ENCODE measurements at regions not wholly inside any gene's neighbourhood (a gene's known extent, or its start where the extent isn't known, plus 50 kb on each side); places are given as distances from the start of the nearest gene placed in this dataset.

DNA sequence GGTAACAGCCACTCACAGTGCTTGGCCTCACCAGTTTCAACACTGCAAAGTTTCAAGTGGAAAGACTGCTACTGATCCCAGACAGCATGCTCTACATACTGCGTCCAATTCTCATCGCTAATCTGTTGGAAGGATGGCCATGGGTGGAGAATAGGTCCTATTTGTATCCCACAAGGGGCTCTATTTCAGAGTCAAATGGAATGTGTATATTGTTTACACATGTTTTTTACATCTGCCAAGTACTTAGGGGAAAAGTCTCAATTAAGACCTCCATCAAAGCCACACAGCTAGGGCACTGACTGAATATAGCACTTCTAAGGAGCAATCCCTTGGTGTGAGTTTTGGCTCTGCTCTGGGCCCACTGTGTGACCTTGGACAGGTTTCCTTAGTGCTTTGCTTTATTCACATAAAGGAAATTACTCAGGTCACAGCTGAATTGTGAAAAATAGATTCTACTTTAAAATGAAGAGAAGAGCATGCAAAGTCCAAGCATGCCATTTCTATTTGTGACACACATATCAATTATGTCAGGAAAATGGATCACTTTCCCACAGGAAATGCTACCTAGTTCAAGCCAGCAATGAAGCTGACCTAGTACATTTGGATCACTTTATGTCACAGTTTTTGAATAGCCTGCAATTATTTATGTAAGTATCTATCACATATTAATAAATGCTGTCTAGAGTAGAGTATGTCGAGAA is 112.9 kb upstream of the STK17B start:
- no peak for DNase-seq

DNA sequence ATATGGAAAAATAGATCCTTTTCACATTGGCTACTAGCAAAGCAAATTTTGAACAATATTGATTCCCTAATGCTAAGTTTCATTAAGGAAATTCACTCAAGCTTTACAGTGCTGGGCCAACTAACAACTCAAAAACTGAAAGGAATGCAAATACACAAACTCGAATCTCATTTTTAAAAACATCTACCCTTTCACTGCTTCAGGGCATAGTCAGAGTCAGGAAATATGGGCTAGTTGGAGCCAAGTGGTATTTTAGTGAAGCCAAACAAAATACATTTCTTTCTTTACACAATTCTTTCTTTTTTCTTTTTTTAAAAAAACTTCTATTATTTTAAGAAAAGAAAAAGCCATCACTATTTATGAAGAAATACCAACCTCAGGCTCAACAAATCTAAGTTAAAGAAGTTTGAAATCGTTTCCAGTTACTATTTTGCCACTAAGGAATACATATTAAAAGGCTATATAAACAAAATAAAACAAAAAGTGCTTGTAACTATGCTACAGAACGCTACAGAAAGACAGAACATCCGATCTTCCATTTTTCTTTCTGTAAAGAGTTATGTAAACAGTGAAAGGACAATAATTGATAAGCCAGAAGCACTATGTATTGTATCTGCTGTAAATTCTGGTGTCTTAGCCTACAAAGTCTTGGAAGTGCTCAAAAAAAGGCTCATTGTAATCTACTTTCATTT is 113.6 kb upstream of the STK17B start:
- no peak for DNase-seq

DNA sequence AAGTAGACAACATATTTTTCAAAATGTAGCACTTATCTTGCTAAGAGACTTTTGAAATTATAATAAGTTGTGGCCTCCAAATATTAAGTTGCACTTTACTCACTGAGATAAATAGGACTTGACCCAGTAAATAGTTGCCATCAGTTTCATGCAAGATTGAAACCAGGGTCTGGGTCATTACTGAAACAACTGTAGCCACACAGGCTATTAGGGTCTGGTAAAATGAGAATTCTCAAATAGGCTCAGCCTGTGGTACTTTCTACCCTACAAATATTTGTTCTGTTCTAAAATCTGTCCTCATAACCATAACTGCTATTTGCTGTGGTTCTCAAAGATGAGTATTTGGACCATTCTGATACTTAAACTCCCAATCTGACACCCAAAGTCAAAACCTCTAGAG is 115.4 kb upstream of the STK17B start:
- no peak for DNase-seq

DNA sequence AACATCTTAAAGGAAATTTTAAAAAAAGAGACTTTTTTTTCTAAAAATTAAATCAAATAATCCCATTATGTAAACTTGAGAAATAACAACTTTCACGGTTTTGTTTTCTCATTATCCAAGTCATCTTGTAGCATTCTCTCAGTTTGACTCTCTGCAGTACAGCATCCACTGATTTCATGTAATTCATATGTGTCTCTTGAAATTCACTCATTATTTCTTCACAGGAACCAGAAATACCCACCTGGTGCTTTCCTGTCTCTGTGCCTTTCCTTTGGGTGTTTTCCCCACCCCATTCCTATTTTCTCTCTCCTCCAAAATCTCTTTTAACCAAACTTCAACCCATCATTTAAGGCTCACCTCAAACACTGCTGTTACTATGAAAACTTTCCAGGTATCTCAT is 116.1 kb upstream of the STK17B start:
- no peak for DNase-seq

DNA sequence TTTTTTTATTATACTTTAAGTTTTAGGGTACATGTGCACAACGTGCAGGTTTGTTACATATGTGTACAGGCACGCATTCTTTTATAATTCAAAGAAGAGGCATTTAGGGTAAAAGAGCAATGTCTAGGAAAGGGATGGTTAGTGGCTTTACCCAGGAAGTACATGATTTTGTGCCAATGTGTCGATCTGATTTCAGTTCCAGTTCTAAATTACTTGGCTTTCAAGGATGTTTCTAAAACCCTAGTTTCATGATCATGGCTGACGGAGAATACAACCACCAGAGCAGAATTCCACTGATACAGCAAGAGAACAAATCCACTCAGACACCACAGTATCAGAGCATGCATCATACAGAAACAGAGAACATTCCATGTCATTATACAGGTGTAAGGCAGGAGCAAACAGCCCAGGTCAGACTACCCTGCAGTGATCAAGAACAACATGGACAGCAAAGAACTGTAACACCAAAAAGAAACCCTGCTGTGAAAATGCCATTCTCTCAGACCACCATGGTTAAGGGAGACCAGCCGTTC is 116.7 kb upstream of the STK17B start:
- no peak for DNase-seq

DNA sequence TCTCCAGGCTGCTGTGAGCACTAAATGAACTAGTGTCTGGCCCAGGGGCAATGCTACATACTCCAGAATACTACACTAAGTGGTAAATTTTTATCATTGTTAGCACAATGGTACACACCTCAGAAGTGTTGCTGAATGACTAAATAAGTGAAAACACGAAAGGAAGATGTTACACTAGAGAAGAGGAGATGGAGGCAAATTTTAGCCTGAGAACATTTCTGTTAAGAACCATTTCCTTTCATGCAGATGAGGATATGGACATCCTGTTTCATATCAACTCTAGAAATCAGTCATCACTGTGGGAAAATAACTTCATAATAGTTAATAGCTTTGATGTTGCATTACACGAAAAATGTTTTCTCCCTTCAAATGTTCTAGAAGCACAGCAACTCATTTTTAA is 117.6 kb upstream of the STK17B start:
- no peak for DNase-seq

DNA sequence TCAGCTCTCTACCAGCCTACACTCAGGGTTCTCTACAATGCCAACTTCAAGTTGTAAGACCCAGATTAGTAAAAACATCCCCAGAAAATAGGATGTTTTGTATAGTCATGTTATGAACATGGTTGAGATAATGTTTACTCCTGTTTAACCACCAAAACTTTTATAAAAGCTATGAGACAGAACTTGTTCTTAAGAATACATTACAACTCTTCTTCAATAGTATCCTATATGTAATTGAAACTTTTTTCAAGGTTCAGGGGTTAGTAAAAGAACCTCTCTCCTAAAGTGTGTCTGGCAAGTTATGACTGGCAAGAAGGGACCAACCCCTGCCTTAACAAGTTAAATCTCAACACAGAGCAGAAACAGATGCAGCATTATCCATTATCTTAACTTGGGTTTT is 118.8 kb upstream of the STK17B start:
- peak; percentile 59 for DNase-seq

DNA sequence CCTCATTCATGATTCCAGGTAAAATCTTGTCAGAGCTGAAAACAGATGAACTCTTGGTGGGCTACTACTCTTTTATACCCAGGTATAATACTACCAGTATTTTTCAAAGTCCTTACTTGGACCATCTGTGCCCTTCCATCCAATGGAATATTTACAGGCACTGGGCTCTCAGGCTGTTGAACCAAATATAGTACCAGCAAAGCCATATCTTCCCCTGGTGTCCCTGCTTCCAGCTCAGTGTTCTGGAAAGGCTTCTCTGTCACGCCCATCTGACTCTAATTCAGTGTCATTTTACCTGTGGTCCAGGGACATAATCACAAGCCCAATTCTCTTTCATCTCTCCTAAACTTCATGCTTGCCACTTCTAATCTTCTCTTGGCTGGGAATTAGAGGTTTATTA is 119.2 kb upstream of the STK17B start:
- DNase-seq, result peak; percentile 59

DNA sequence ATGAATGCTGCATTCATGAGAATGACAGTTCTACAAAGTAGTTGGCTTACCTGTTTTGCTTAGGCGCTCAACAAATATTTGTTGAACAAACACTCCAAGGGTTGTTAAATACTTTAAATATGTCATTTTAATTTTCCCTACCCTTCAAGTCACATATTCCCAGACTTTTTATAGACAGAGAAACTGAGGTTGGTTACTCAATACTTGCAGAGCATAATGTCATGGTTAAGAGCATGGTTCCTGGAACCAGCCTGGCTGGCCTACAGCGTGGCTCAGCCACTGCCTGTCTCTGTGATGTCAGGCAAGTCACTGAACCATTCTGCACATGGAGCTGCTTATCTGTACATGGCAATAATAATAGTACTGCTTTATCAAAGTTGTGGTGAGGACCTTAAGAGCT is 120.0 kb upstream of the STK17B start:
- no peak for DNase-seq

DNA sequence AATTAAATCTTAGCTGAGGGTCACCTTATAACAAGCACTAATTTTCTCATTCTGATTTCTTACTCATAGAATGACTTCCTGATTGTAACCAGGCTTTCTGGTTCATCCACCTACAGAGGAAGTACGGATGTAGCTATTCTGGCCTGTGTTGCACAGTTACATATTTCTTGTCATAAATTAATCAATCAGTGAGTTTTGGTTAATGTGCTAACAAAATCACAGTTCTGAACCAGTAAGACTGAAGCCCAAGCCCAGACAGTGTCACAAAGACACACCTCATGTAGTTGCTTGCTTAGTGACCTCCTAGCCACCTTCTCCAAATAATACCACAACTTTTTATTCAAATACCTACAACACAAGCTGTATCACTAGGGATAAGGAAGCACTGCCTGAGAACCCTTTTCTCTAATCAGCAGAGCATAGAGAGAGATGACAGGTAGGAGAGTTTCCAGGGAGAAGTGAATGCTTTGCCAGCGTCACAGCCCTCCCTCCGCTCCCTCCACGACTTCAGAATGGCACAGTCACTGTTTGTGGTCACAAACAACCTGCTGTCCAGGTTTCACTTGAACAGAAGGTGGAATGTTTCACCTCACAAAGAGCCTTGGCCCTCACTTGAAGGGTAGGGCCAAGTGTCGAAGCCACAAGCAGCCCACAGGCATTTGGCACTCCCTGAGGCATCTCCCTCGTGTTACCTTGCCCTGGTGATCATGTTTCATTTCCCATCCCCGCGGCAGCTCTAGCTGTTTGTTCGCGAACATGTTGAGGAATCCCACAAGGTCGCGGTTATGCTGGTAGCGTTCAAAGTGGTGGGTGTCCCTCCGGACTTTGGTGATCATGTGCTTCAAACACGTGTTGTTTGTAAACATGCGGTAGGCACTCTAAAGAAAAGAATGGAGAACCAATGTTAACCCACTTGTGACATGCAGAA is 120.8 kb upstream of the STK17B start:
- DNase-seq, result no peak

DNA sequence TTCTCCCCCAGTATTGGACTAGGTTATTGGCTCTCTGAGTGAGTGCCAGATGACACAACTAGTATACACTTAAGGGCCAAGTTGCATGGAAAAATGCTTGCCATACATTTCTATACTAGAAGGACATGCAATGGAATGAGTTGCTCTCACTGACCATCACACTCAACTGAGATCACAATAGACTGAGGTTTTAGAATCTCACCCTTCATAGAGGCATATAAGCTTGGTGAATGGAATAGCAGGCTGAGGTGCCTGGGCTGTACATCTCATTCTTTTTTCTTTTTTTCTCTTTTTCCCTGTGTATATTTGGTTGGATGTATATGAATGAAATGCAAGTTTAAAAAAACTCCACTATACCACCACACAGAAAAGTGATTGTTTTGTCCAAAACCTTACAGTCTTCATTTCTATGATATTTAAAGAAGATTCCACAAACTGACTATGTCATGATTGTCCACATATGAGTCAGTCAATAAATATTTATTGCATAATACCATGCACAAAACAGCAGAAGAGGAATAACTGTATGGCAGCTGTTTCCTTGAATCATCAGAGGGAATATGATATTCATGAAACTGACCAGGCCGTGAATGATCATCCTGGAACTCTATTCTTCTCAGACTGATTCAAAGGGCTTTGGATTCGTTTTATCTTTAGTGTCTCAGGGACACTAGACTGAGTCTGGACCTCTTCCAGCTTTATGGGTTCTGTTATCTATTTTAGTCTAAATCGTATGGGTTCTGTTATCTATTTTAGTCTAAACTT is 122.6 kb upstream of the STK17B start:
- no peak for DNase-seq

DNA sequence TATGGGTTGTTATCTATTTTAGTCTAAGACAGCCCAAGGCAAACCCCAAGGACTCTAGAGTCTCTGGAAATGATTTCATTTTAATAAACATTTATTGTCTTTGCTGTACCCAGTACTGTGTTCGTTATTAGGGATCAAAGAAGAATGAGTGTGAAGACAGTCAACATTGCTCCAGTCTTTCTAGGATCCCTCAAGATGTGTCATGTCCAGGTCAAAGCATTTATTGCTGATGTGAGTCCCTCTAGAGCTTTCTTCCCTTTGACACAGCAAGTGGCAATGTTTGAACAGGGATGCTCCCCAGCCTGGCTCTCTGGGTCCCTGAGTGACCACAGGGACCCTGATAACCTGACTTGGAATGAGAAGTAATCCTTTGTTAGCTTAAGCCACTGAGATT is 123.1 kb upstream of the STK17B start:
- no peak for DNase-seq

DNA sequence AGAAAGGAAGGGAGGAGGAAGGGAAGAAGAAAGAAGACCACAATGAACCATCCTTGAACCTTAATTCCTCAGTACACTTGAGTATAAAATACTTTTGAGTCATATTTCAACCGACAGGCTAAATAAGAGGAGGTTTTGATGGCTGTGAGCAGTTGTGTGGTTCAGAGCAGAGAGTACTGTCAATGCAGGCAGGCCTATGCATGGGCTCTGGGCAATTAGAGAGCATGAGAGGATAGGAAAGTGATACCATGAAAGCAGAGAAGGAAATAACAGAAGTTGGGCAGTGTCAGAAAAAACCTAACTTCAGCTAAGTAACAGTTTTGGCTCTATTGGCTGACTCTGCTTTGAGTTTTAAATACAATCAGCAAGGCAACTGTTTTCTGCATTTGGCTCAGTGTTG is 123.6 kb upstream of the STK17B start:
- no peak for DNase-seq

DNA sequence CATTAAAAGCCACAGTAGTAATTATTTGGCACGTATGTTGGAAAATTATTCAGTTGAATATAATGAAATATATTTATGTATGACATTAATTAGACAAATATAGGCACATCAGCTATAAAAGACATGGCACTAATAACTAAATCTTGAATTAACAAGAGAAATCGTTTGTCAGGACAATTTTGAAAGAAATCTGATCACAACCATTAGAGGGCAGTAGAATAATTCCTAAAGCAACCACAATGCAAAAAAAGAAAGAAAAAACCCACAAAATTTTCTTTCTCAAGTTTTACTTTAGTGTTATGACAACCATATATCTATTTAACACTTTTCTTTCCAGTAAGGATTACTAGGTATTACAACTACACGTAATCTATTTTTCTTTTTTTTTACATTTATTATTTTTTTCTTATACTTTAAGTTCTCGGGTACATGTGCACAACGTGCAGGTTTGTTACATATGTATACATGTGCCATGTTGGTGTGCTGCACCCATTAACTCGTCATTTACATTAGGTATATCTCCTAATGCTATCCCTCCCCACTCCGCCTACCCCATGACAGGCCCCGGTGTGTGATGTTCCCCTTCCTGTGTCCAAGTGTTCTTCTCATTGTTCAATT is 126.8 kb upstream of the STK17B start:
- peak; percentile 45 for DNase-seq

DNA sequence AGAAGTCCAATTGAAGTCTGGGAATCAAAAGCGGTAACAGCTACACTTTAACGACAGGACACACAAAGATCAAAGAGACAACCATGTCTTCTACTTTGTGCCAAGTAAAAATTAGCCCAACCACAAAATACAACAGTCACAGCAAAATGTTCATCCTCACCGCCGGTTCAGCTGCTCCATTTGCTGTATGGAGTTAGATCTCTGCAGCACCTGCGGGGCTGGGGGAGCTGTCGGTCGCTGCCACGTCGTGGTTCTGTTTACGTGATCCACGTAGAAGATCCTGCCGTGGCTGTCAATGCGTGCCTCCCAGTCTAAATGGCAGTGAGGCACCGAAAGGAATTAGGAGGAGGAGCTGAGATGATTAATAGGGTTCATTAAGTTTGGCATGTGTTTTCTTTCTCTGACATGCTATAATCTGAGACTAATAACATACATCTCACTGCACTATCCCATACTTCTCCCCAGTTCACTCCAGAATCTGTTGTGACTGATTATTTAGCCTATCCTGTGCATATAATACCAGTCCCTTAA is 136.5 kb upstream of the STK17B start:
- peak; percentile 17 for DNase-seq

DNA sequence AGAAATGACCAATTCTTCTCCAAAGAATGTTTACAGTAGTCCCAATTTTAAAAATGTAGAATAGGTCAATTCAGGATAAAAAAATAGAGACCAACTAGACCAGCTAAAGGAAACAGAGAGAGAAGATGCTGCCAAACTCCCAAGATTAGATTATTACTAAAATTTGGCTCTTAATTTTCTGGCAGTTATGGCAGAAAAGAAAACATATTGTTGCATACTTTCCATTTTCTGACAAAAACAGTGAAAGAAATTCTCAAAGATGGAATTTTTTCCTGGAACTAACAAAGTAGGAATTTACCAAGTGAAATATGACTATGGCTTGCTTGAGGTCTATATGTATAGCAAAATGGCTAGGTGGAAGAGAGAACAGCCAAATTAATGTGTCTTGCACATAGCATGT is 138.3 kb upstream of the STK17B start:
- no peak for DNase-seq

DNA sequence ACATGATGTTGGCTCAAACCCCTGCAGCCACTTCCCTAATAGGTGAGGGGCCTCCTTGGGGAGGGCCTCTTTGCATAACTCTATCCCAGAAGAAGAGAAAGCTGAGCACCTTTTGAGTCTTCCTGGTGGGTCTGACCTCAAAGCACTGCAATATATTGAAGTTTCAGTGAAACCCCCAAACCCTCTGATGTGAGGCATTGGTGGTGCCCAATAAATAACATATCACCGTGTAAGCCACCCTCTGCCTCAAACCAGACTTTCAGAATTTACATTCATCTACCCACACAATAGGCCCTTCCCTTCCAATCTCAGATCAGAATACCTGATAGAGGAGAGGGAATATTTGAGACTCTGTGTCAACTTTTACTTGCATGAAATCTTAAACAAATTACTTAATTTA is 142.8 kb upstream of the STK17B start:
- DNase-seq, result no peak

DNA sequence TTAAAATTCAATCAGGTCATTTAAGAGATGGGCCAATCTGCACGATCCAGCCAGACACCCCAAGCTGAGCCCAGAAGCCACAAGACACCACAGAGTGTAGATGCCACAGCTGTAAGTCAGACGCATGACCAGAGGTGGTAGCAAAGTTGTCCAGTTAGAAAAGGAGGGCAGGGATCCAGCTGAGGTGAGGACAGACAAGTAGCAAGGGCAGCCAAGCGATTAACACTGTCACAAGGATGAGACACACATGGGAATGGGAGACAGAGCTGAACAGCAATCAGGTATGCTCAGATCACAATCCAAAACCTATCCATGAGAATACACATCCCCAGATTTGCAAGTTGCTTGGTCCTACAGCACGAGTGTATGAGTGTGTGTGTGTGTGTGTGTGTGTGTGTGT is 143.4 kb upstream of the STK17B start:
- DNase-seq, result no peak

DNA sequence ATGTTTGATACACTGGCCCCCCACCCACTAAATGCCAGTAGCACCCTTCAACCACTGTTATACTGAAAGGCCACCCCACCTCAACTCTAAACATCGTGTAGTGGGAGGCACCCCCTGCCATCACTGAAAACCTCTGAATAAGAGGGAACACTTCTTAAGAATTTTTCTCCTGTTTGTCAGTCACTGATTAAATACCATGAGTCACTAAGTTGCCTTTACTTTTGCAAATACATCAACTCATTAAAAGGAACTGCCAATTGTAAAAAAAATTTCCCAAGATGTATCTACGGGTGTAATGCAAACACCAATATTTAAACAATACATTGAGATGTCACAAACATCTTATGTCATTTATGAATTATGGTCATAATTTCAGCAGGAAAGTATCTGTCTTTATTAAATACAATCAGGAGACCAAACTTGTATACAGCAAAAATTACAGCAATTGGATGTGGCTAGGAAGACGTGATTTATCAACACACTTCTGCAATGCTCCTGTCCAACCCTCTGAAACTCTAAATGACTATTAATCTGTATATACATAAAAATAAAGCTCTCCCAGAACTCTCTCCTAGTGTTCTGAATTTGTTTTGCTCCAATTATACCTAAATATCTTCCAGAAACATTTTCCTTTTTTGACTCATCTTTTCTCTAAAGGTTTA is 144.1 kb upstream of the STK17B start:
- DNase-seq, result no peak

DNA sequence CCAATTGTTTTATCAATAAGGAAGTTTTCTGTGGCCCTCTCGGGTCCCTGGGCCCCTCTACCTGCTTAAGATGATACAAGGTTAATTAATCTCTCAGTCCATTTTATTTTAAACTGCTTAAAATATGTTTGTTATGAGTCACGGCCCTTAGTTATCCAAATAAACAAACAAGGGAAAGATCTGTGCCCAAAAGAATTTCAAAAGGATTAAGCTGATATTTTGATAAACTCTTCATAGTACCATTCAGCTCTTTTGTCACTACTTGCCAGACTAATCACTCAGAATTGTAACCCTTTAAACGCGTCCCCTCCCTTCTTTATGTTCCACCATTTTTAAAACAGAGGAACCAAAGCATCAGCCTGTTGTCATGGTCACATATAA is 144.7 kb upstream of the STK17B start:
- no peak for DNase-seq

Measured in NCI-H82 (cell line).